ENCODE measurements at regions not wholly inside any gene's neighbourhood (a gene's known extent, or its start where the extent isn't known, plus 50 kb on each side); places are given as distances from the start of the nearest gene placed in this dataset.

GRCh38 chr15:47975427-47975826 lies 145.4 kb upstream of the SLC24A5 start:
- TF ChIP-seq CTCF (IDR thresholded peaks at IDR 0.05) (no peak), POLR2A (IDR thresholded peaks at IDR 0.05) (no peak)
